Neural progenitor cell (in vitro differentiated cells): ENCODE measurements at regions not wholly inside any gene's neighbourhood (a gene's known extent, or its start where the extent isn't known, plus 50 kb on each side); places are given as distances from the start of the nearest gene placed in this dataset.

Source experiments
- DNase-seq: peaks from one replicate; pipeline ENCODE4 v3.0.0-alpha.2; 2016; ENCODE audit warnings: low spot score
- H2AFZ ChIP-seq: fragments of 200-600 bp; sonication (generic); replicated peaks from 2 replicates; pipeline ENCODE4 v1.6.1; 2016; ENCODE audit warnings: antibody characterized with exemption
- H3F3A ChIP-seq: fragments of 200-600 bp; sonication (generic); 2 replicates; pipeline ENCODE4 v1.6.1; 2016; ENCODE audit warnings: antibody characterized with exemption, low read depth
- H3K27ac ChIP-seq: fragments of 200-600 bp; sonication (generic); 2 replicates; pipeline ENCODE4 v1.5.1; 2016; ENCODE audit warnings: mild to moderate bottlenecking
- H3K27me3 ChIP-seq: fragments of 200-600 bp; sonication (generic); 2 replicates; pipeline ENCODE4 v1.6.1; 2016; ENCODE audit warnings: mild to moderate bottlenecking, moderate library complexity
- H3K36me3 ChIP-seq: fragments of 200-600 bp; sonication (generic); 2 replicates; pipeline ENCODE4 v1.5.1; 2016
- H3K4me1 ChIP-seq: fragments of 200-600 bp; sonication (generic); 2 replicates; pipeline ENCODE4 v1.6.1; 2016; ENCODE audit warnings: mixed run types
- H3K4me2 ChIP-seq: fragments of 200-600 bp; sonication (generic); 2 replicates; pipeline ENCODE4 v1.6.1; 2016
- H3K4me3 ChIP-seq: fragments of 200-600 bp; sonication (generic); 2 replicates; pipeline ENCODE4 v1.5.1; 2016
- H3K79me2 ChIP-seq: fragments of 200-600 bp; sonication (generic); 2 replicates; pipeline ENCODE4 v1.6.1; 2016; ENCODE audit warnings: low read depth
- H3K9ac ChIP-seq: fragments of 200-600 bp; sonication (generic); 2 replicates; pipeline ENCODE4 v1.6.1; 2016
- H3K9me3 ChIP-seq: fragments of 200-600 bp; sonication (generic); 2 replicates; pipeline ENCODE4 v1.5.1; 2016; ENCODE audit warnings: low read depth
- H4K20me1 ChIP-seq: fragments of 200-600 bp; sonication (generic); 2 replicates; pipeline ENCODE4 v1.6.1; 2016; ENCODE audit warnings: low read depth
- H3K27ac Mint-ChIP-seq: 3 replicates; pipeline ENCODE4 v1.8.0; 2021; ENCODE audit warnings: mixed read lengths
- H3K27me3 Mint-ChIP-seq: 2 replicates; pipeline ENCODE4 v1.8.0; 2022; ENCODE audit warnings: low read depth, mild to moderate bottlenecking, inconsistent platforms, moderate library complexity, mixed read lengths; ENCODE audit not compliant: insufficient read depth
- H3K36me3 Mint-ChIP-seq: 3 replicates; pipeline ENCODE4 v1.8.0; 2021; ENCODE audit warnings: mixed read lengths
- H3K4me1 Mint-ChIP-seq: 3 replicates; pipeline ENCODE4 v1.8.0; 2021; ENCODE audit warnings: mixed read lengths
- H3K4me3 Mint-ChIP-seq: 3 replicates; pipeline ENCODE4 v1.8.0; 2021; ENCODE audit warnings: mild to moderate bottlenecking, moderate library complexity, mixed read lengths
- H3K9me3 Mint-ChIP-seq: 3 replicates; pipeline ENCODE4 v1.8.0; 2020; ENCODE audit warnings: mixed read lengths
- CTCF ChIP-seq: fragments of 200-600 bp; sonication (generic); IDR thresholded peaks from 2 replicates; pipeline ENCODE4 v1.5.1; 2017; ENCODE audit warnings: antibody characterized with exemption, mild to moderate bottlenecking
- EZH2 ChIP-seq: fragments of 200-600 bp; sonication (generic); IDR thresholded peaks from 2 replicates; pipeline ENCODE4 v1.6.1; 2017; ENCODE audit warnings: antibody characterized with exemption, mild to moderate bottlenecking, moderate library complexity
- EZH2phosphoT487 ChIP-seq: fragments of 200-600 bp; sonication (generic); IDR thresholded peaks from 2 replicates; pipeline ENCODE4 v1.6.1; 2017; ENCODE audit warnings: antibody characterized with exemption

GRCh38 chr4:111641813-111642579 is 503.3 kb upstream of the FAM241A start:
- Histone ChIP-seq H3K4me1 (no peaks in the 10 kb centered on the region), H3K9ac (no peak overlapping the region), H3F3A (no peaks in the 10 kb centered on the region), H3K27ac (no peak overlapping the region), H3K4me2 (no peak overlapping the region), H3K36me3 (no peaks in the 10 kb centered on the region), H3K27me3 (no peaks in the 10 kb centered on the region), H3K9me3 (no peaks in the 10 kb centered on the region), H3K79me2 (no peaks in the 10 kb centered on the region), H2AFZ (no peak overlapping the region), H3K4me3 (no peak overlapping the region), H4K20me1 (no peaks in the 10 kb centered on the region)
- no peaks in the 10 kb centered on the region for H3K27me3 Mint-ChIP-seq
- H3K9me3 Mint-ChIP-seq, result no peaks in the 10 kb centered on the region
- H3K27ac Mint-ChIP-seq, result no peak overlapping the region
- no peak overlapping the region for H3K4me3 Mint-ChIP-seq
- DNase-seq, result peak; percentile 91
- TF ChIP-seq EZH2 (no peak), CTCF (peak; percentile 99)
- H3K36me3 Mint-ChIP-seq, result no peaks in the 10 kb centered on the region
- H3K4me1 Mint-ChIP-seq, result peaks cover 2% of the 10 kb centered on the region

DNA sequence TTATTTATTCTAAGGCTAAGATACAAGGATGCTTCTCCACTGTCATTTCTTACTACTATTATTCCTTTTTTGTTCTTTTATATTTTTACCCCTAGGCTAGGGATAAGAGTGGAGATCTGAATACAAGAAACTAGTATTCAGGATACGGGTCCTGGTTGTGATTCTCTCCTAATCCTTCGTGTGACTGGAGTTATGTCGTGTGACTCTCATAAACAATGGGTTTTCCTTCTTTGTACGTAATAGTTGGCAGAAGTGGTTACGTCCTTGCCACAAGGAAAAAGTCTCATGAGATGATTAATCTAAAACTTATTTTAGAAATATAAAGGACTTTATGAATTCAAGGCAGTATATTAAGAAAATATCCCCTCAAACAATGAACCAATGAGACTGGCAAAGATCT is 497.2 kb upstream of the FAM241A start:
- no peak overlapping the region for H3K4me3 ChIP-seq
- H3K79me2 ChIP-seq, result no peaks in the 10 kb centered on the region
- H3K36me3 Mint-ChIP-seq, result no peaks in the 10 kb centered on the region
- no peak overlapping the region for H3K27ac ChIP-seq
- no peak overlapping the region for H3K27ac Mint-ChIP-seq
- H3K27me3 ChIP-seq, result peaks cover 37% of the 10 kb centered on the region
- H4K20me1 ChIP-seq, result no peaks in the 10 kb centered on the region
- peaks cover 15% of the 10 kb centered on the region for H3K4me1 ChIP-seq
- TF ChIP-seq EZH2 (no peak), EZH2phosphoT487 (no peak), CTCF (no peak)
- H3K4me2 ChIP-seq, result no peak overlapping the region
- H3K36me3 ChIP-seq, result no peaks in the 10 kb centered on the region
- H3F3A ChIP-seq, result no peaks in the 10 kb centered on the region
- peaks cover 6% of the 10 kb centered on the region for H3K27me3 Mint-ChIP-seq
- H3K4me3 Mint-ChIP-seq, result no peak overlapping the region
- peaks cover 23% of the 10 kb centered on the region for H3K4me1 Mint-ChIP-seq
- H3K9me3 ChIP-seq, result no peaks in the 10 kb centered on the region
- H3K9me3 Mint-ChIP-seq, result no peaks in the 10 kb centered on the region
- H3K9ac ChIP-seq, result no peak overlapping the region
- no peak overlapping the region for H2AFZ ChIP-seq
- DNase-seq, result no peak

- DNase-seq, result no peak
- Histone ChIP-seq H3K4me2 (no peak overlapping the region), H4K20me1 (no peaks in the 10 kb centered on the region), H3K4me1 (peaks cover 15% of the 10 kb centered on the region), H3K27me3 (peaks cover 39% of the 10 kb centered on the region), H3F3A (no peaks in the 10 kb centered on the region), H3K36me3 (no peaks in the 10 kb centered on the region), H3K27ac (no peak overlapping the region), H3K9ac (no peak overlapping the region), H3K9me3 (no peaks in the 10 kb centered on the region), H2AFZ (no peak overlapping the region), H3K4me3 (no peak overlapping the region), H3K79me2 (no peaks in the 10 kb centered on the region)
- no peak for TF ChIP-seq CTCF
- no peak for TF ChIP-seq EZH2
- no peak for TF ChIP-seq EZH2phosphoT487
- H3K4me1 Mint-ChIP-seq, result peaks cover 23% of the 10 kb centered on the region
- H3K4me3 Mint-ChIP-seq, result no peak overlapping the region
- no peak overlapping the region for H3K27ac Mint-ChIP-seq
- no peaks in the 10 kb centered on the region for H3K36me3 Mint-ChIP-seq
- H3K9me3 Mint-ChIP-seq, result no peaks in the 10 kb centered on the region
- H3K27me3 Mint-ChIP-seq, result peaks cover 6% of the 10 kb centered on the region
Measured at GRCh38 chr4:111649308-111649707, 495.9 kb upstream of the FAM241A start.
